Naive B cell (primary cell): ENCODE measurements at regions not wholly inside any gene's neighbourhood (a gene's known extent, or its start where the extent isn't known, plus 50 kb on each side); places are given as distances from the start of the nearest gene placed in this dataset.

Source experiments
- ATAC-seq, 2 donors: fragments of 150-1000 bp; cut with Tn5 transposase; 2 replicates each; pipeline ENCODE4 v1.10.0; 2021; ENCODE audit warnings: low read depth in 2 of 2, mild to moderate bottlenecking in 2 of 2, moderate library complexity in 2 of 2
- DNase-seq: peaks from one replicate; pipeline ENCODE4 v3.0.0; 2022
- H3K27ac Mint-ChIP-seq, 6 donors: one replicate each; pipeline ENCODE4 v1.8.0; 2020 to 2022; ENCODE audit warnings: mild to moderate bottlenecking in 6 of 6, mixed read lengths in 6 of 6, moderate library complexity in 5 of 6, inconsistent platforms in 2 of 6
- H3K27me3 Mint-ChIP-seq, 3 donors: one replicate each; pipeline ENCODE4 v1.8.0; 2021 to 2022; ENCODE audit warnings: mixed read lengths in 3 of 3, mild to moderate bottlenecking in 1 of 3
- H3K36me3 Mint-ChIP-seq, 2 donors: one replicate each; pipeline ENCODE4 v1.8.0; 2020 to 2022; ENCODE audit warnings: mixed read lengths in 2 of 2, inconsistent platforms in 1 of 2, mild to moderate bottlenecking in 1 of 2
- H3K4me1 Mint-ChIP-seq, 3 donors: one replicate each; pipeline ENCODE4 v1.8.0; 2020 to 2022; ENCODE audit warnings: mixed read lengths in 3 of 3, inconsistent platforms in 1 of 3, mild to moderate bottlenecking in 1 of 3, moderate library complexity in 1 of 3
- H3K4me3 Mint-ChIP-seq, 8 donors: one replicate each; pipeline ENCODE4 v1.8.0; 2020 to 2022; ENCODE audit warnings: mild to moderate bottlenecking in 8 of 8, mixed read lengths in 8 of 8, moderate library complexity in 8 of 8, inconsistent platforms in 2 of 8
- H3K9me3 Mint-ChIP-seq, 7 donors: one replicate each; pipeline ENCODE4 v1.8.0; 2020 to 2022; ENCODE audit warnings: mixed read lengths in 7 of 7, mild to moderate bottlenecking in 5 of 7, inconsistent platforms in 2 of 7, moderate library complexity in 1 of 7

DNA sequence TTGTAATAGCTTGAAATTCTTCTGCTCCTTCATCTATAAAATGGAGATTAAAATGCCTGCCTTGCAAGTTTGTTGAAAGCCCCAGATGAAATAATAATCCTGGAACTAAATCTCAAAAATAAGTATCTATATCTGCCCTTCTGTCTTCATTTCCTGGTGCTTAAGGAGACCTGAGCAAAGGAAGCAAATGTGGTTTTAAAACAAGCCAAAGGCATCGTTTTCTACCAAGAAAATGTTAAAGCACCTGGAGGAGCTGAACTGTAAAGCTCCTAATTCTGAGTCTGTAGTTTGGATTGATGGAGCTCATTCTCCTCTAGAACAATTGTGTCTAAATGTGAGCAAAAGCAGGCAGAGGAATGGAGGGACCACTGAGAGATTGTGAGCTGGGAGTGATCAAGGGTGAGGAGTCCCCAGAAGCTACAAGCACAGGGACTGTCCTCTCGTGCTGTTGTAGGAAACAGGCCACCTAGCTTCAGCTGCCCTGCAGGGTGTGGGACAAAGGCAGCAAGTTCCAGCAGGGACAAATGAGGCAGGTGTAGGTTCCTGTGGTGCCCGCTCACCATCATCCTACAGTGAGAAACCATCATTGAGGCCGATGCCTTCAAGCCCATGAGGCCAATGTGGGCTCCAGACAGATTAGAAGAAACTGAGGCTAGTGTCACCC is 420.7 kb upstream of the TRIB2 start:
- peaks cover 0 to 4% (median 0%) of the 10 kb centered on the region in 7 donors for H3K9me3 Mint-ChIP-seq
- DNase-seq (no peak), ATAC-seq (no peak)
- H3K27ac Mint-ChIP-seq = peak overlapping the region in 1 of 6 donors; percentile 43
- H3K4me1 Mint-ChIP-seq = peaks cover 0 to 6% (median 0%) of the 10 kb centered on the region in 3 donors
- H3K4me3 Mint-ChIP-seq = no peak overlapping the region
- H3K27me3 Mint-ChIP-seq = peaks cover 0 to 5% (median 0%) of the 10 kb centered on the region in 3 donors
- H3K36me3 Mint-ChIP-seq = peaks cover 0 to 4% of the 10 kb centered on the region in 2 donors

DNA sequence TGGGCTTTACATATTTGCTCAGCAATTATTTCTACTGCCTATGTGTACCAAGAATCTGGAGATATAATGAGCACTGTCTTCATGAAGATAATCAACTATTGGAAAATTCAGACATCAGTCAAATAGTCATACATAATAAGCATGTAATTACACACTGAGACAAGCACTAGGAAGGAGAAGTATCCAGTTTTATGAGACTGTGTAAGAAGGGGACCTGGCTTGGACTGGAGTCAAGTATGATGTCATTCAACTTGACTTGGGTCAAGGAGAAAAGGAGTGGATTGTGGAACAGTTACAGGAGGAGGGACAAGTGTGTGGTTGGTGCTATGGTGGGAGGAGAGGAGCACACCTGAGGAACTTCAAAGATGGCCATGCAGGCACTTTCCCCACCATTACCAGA is 419.8 kb upstream of the TRIB2 start:
- Mint-ChIP-seq H3K27me3 (peaks cover 0 to 5% (median 0%) of the 10 kb centered on the region in 3 donors), H3K4me1 (peaks cover 0 to 6% (median 0%) of the 10 kb centered on the region in 3 donors)

DNA sequence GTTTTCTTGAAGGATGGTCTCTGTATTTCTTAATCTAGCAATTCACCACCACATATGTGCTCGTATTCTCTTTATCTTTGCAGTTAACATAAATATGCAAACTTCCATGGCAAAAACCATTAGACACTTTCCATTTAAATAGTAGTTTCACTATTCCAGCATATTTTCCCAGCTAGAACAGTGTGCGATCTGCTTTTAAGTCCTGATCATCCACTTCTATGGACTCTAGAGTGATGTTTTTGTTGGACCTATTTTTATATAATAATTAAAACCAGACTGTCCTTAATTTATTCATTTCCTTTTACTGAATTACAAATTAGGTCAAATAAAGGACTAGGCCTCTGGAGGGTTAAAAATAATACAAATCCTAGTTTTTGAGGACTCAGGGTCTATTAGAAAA is 418.4 kb upstream of the TRIB2 start:
- Mint-ChIP-seq H3K27me3 (peaks cover 0 to 5% (median 0%) of the 10 kb centered on the region in 3 donors), H3K4me1 (peaks cover 2 to 18% (median 2%) of the 10 kb centered on the region in 3 donors)

More for the DNA sequence above, 419.8 kb upstream of the TRIB2 start:
- Mint-ChIP-seq H3K4me3 (no peak overlapping the region), H3K27ac (no peak overlapping the region), H3K36me3 (peaks cover 0 to 4% of the 10 kb centered on the region in 2 donors), H3K9me3 (peaks cover 0 to 4% (median 0%) of the 10 kb centered on the region in 7 donors)
- ATAC-seq = no peak
- no peak for DNase-seq

DNA sequence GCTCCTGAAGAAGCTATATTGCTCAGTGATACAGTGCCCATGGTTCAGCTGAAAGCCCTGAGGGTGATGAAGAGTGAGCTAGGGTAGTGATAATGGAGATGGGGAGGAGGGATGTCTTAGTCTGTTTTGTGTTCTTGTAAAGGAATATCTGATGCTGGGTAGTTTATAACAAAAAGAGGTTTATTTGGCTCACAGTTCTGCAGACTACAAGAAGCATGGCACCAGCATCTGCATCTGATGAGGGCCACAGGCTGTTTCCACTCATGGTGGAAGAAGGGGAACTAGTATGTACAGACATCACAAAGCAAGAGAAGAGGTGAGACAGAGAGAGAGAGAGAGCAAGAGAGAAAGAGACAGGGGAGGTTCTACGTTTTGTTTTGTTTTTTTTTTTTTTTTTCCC is 417.3 kb upstream of the TRIB2 start:
- Mint-ChIP-seq H3K9me3 (peaks cover 0 to 4% (median 0%) of the 10 kb centered on the region in 7 donors), H3K27me3 (peaks cover 0 to 5% (median 0%) of the 10 kb centered on the region in 3 donors), H3K27ac (no peak overlapping the region), H3K36me3 (peaks cover 0 to 4% of the 10 kb centered on the region in 2 donors), H3K4me3 (no peak overlapping the region), H3K4me1 (peaks cover 4 to 22% (median 8%) of the 10 kb centered on the region in 3 donors)
- no peak for ATAC-seq
- no peak for DNase-seq

More for the DNA sequence above, 418.4 kb upstream of the TRIB2 start:
- no peak overlapping the region for H3K4me3 Mint-ChIP-seq
- DNase-seq (no peak), ATAC-seq (no peak)
- peaks cover 0 to 4% (median 0%) of the 10 kb centered on the region in 7 donors for H3K9me3 Mint-ChIP-seq
- peaks cover 0 to 4% of the 10 kb centered on the region in 2 donors for H3K36me3 Mint-ChIP-seq
- H3K27ac Mint-ChIP-seq = no peak overlapping the region

DNA sequence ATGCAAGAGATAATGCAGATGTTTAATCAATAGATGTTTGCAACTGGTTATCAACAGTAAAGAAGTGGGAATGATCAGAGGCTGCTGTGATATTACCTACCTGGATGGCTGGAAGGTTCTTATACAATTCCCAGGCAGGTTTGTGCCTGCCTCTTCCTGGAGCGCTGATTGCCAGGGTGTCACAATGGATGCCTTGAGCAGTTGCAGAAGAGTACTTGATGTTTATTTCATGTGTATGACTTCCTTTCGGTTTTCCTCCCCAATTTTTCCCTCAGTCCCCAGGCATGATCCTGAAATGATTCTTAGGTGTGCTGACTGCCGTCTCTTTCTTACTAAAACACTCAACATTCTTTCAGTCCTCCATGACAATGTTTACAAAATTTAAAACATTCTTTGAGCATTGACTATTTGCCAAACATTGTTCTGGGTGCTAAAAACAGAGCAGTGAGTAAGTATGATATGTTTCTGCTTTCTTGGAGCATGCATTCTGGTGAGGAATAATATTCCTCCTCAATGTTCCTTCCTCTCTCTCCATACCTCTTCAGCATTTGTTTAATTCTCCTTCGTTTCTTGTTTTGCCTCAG is 416.6 kb upstream of the TRIB2 start:
- peaks cover 0 to 4% of the 10 kb centered on the region in 2 donors for H3K36me3 Mint-ChIP-seq
- no peak overlapping the region for H3K4me3 Mint-ChIP-seq
- H3K9me3 Mint-ChIP-seq = peaks cover 0 to 4% (median 0%) of the 10 kb centered on the region in 7 donors
- peaks cover 0 to 5% (median 0%) of the 10 kb centered on the region in 3 donors for H3K27me3 Mint-ChIP-seq
- ATAC-seq = no peak
- peaks cover 4 to 22% (median 10%) of the 10 kb centered on the region in 3 donors for H3K4me1 Mint-ChIP-seq
- H3K27ac Mint-ChIP-seq = no peak overlapping the region
- DNase-seq = no peak

DNA sequence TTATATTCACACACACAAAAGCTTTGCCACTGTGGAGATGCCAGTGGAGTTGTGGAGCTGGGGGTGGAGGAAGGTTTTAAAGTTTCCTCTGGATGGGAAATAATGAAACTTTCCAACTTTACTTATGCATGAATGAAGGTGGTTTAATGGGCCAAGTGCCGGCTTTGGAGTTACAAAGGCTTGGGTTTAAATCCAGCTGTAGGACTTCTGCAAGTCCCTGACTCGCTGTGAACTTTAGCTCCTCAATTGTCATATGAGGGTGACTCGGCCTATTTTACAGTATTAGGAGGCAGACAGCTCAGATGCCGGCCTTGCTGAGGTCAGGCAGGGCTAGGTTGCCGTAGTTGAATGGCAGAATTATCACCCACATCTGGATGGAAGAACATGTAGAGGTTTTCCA is 415.8 kb upstream of the TRIB2 start:
- ATAC-seq (no peak), DNase-seq (no peak)
- Mint-ChIP-seq H3K27ac (peak overlapping the region in 1 of 6 donors; percentile 12), H3K4me1 (peaks cover 4 to 22% (median 10%) of the 10 kb centered on the region in 3 donors), H3K36me3 (peaks cover 0 to 4% of the 10 kb centered on the region in 2 donors), H3K27me3 (peaks cover 0 to 5% (median 0%) of the 10 kb centered on the region in 3 donors), H3K9me3 (peaks cover 0 to 4% (median 0%) of the 10 kb centered on the region in 7 donors), H3K4me3 (no peak overlapping the region)

DNA sequence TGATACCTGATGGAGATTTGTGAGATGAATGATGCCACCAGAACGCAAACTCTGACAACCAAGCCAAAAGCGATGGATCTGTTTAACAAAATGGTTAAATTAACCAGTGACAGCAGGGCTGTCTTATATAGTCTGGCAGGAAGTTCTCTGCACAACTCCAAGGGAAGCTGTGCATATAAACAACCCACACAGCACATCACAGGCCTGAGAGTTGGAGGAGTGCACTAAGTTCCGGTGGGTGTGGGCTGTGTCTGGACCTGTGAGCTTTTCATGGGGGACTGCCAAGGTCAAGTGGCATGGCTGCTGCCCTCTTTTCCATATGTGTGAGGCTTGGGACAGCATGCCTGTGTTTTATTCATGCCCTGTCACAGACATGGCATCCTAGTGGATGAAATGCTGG is 414.6 kb upstream of the TRIB2 start:
- Mint-ChIP-seq H3K27ac (no peak overlapping the region), H3K4me1 (peaks cover 4 to 17% (median 10%) of the 10 kb centered on the region in 3 donors), H3K36me3 (peaks cover 0 to under 1% of the 10 kb centered on the region in 2 donors), H3K4me3 (peak overlapping the region in 1 of 8 donors; percentile 21), H3K27me3 (peaks cover 0 to under 1% (median 0%) of the 10 kb centered on the region in 3 donors), H3K9me3 (peaks cover 0 to under 1% (median 0%) of the 10 kb centered on the region in 7 donors)
- ATAC-seq (no peak), DNase-seq (no peak)

DNA sequence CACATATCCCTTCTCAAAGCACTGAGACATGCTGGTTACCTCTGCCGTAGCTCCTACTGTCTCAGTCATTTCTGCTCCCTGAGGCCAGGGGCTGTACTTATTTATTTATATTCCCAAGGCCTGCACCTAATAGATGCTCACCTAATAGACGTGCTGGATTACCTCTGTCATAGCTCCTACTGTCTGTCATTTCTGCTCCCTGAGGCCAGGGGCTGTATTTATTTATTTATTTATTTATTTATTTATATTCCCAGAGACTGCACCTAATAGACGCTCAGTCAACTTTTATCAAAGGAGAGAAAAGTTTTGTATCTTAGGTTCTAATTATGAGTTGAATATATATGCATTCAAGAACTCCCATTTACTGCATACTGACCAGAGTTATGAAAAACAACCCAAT is 414.0 kb upstream of the TRIB2 start:
- H3K4me3 Mint-ChIP-seq = no peak overlapping the region
- no peak overlapping the region for H3K27ac Mint-ChIP-seq
- H3K9me3 Mint-ChIP-seq = no peaks in the 10 kb centered on the region
- H3K27me3 Mint-ChIP-seq = no peaks in the 10 kb centered on the region
- peaks cover 4 to 16% (median 10%) of the 10 kb centered on the region in 3 donors for H3K4me1 Mint-ChIP-seq
- no peaks in the 10 kb centered on the region for H3K36me3 Mint-ChIP-seq
- DNase-seq (no peak), ATAC-seq (no peak)

DNA sequence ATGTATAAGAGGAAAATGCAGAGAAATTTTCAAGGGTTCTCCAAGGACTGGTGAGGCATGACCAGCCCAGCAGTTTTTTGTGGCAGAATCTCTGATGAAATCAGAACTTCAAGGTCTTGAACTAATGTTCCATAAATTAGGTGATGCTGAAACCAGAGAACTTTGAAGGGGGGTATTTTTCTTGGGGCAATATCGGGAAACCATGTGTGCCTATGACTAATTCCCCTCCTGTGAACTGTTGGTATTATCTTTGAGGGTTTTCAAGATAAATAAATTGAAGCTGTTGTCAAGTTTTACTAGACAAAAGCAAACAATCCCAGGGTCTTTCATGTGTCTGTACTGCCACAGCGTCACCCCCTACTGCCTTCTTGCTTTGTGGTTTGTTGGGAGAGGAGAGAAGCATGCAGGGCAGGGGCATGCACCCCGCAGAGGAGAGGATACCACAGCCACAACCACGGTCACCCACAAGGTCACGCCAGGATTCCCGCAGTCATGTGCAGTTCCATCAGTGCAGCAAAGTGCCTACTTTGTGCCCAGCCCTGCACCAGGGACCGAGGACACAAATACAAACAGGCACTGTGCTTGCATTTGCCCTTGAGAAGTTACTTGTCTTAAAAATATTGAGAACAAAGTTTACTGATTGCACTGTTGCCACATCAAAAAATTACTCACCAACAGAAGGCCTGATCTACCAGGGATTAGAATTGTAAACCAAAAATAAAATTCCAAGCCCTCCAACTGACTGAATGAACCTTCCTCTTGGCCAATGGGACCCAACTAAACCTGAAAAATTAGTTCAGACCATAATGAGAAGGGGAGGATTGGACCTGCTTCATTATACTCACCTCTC is 413.3 kb upstream of the TRIB2 start:
- Mint-ChIP-seq H3K4me3 (no peak overlapping the region), H3K27me3 (no peaks in the 10 kb centered on the region), H3K27ac (no peak overlapping the region), H3K9me3 (no peaks in the 10 kb centered on the region), H3K4me1 (peaks cover 4 to 16% (median 10%) of the 10 kb centered on the region in 3 donors), H3K36me3 (no peaks in the 10 kb centered on the region)
- no peak for ATAC-seq
- DNase-seq = no peak

DNA sequence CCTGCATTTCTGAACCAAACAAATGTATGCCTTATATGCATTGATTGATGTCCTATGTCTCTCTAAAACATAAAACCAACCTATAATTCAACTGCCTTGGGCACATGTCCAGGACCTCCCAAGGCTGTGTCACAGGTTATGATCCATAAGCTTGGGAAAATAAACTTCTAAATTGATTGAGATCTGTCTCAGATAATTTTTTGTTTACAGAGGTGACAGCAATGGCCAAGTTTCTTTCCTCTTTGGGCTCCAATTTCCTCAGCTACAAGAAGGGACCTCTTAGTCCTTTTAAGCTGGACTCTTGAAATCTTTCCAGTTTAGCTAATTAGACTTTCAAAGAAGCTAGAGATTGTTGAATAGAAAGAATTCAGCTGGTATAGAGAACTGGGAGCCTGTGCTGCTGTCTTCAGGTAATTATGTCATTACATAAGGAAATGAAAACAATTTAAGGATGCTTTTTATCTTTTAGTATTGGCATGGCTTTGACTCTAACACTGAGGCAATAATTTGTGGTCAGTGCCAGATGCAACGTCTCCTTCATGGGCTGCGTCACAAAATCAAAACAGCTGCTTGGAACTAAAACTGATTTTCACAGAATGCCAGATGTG is 412.1 kb upstream of the TRIB2 start:
- no peak for DNase-seq
- Mint-ChIP-seq H3K27ac (peak overlapping the region in 1 of 6 donors; percentile 8), H3K4me3 (peak overlapping the region in 1 of 8 donors; percentile 13), H3K9me3 (no peaks in the 10 kb centered on the region), H3K36me3 (no peaks in the 10 kb centered on the region), H3K27me3 (no peaks in the 10 kb centered on the region), H3K4me1 (peaks cover 4 to 16% (median 10%) of the 10 kb centered on the region in 3 donors)
- no peak for ATAC-seq

DNA sequence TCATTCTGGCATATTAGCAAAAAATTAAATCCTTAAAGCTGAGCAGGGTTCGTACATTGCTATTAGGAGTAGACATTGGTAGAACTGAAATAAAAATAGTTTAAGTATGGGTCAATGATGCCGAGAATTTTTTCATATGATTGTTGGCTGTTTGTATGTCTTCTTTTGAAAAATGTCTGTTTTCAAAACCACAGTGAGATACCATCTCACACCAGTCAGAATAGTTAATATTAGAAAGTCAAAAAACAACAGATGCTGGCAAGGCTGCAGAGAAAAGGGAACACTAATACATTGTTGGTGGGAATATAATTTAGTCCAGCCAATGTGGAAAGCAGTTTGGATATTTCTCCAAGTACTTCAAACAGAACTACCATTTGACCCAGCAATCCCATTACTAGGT is 410.8 kb upstream of the TRIB2 start:
- Mint-ChIP-seq H3K27ac (no peak overlapping the region), H3K4me3 (no peak overlapping the region), H3K9me3 (no peaks in the 10 kb centered on the region), H3K36me3 (no peaks in the 10 kb centered on the region), H3K27me3 (no peaks in the 10 kb centered on the region), H3K4me1 (peaks cover 9 to 25% (median 14%) of the 10 kb centered on the region in 3 donors)
- DNase-seq = no peak
- no peak for ATAC-seq

DNA sequence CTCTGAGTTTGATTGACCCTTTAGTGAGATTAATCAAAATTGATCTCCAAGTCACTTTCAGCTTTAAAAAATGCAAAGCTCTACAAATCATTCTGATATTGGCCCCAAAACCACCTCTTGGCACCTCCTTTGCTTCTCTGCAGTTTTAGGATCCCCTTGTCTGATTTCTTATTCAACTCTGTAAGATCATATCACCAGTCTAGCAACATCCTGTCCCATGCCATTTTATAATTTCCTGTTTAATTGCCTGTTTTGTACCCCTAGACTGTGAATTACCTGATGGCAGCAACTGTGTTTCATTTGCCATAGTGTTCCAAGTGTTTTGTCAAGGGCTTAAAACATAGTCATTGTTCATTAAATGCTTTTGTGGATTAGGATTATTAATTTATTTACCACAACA is 406.3 kb upstream of the TRIB2 start:
- ATAC-seq = no peak
- H3K36me3 Mint-ChIP-seq = no peaks in the 10 kb centered on the region
- H3K4me3 Mint-ChIP-seq = no peak overlapping the region
- peak overlapping the region in 1 of 6 donors; percentile 85 for H3K27ac Mint-ChIP-seq
- peaks cover 20 to 31% (median 21%) of the 10 kb centered on the region in 3 donors for H3K4me1 Mint-ChIP-seq
- DNase-seq = no peak
- H3K9me3 Mint-ChIP-seq = peaks cover 0 to 1% (median 0%) of the 10 kb centered on the region in 7 donors
- peaks cover 0 to 3% (median 0%) of the 10 kb centered on the region in 3 donors for H3K27me3 Mint-ChIP-seq
